GM12878 (cell line): ENCODE measurements at regions not wholly inside any gene's neighbourhood (a gene's known extent, or its start where the extent isn't known, plus 50 kb on each side); places are given as distances from the start of the nearest gene placed in this dataset.
"Not testable (repeated sequence)": the region's sequence is repeated elsewhere in the genome, so short reads cannot be mapped to it uniquely, and the experiment has no call there.

Experiments used
- JUNB ChIP-seq: IDR thresholded peaks from 2 replicates; pipeline ENCODE4 v1.6.1; 2016; ENCODE audit warnings: antibody characterized with exemption, mild to moderate bottlenecking
- POLR2AphosphoS5 ChIP-seq: IDR thresholded peaks from 2 replicates; pipeline ENCODE4 v1.6.1; 2011; ENCODE audit warnings: mild to moderate bottlenecking, low read length, inconsistent platforms
- TF ChIP-seq, protein P1 (sequence below), 3 experiments: IDR thresholded peaks in 2 of 3; conservative IDR thresholded peaks in 1 of 3; 2 replicates each; pipeline ENCODE4 v1.5.1; 2011; ENCODE audit warnings: low read depth in 3 of 3, low read length in 3 of 3, mild to moderate bottlenecking in 3 of 3, control low read depth in 2 of 3, moderate library complexity in 2 of 3, inconsistent platforms in 1 of 3, mixed read lengths in 1 of 3; ENCODE audit not compliant: control insufficient read depth in 2 of 3, insufficient read depth in 1 of 3; ENCODE audit errors: extremely low read depth in 1 of 3

DNA sequence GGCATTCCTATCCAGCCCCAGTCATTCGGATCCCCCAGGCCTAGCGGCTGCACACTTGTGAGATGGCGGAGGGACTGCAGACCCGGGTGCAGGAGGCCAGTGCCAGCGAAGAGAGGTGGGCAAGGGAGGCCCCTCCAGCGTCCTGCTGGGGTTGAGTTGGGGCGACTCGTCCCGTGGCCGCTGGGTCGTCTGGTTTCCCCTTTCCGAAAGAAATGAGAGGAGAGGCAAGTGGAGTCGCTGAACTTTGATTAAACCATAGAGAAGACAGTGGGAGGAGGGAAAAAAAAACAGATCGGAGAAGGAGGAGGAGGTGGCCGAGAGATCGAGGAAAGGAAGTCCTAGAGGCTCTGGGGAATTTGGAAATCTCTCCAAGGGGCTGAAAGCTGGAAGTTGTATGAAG is 465.2 kb upstream of the ZNG1F start:
- TF ChIP-seq POLR2AphosphoS5, JUNB: not testable (repeated sequence)
- TF ChIP-seq, protein P1, sequence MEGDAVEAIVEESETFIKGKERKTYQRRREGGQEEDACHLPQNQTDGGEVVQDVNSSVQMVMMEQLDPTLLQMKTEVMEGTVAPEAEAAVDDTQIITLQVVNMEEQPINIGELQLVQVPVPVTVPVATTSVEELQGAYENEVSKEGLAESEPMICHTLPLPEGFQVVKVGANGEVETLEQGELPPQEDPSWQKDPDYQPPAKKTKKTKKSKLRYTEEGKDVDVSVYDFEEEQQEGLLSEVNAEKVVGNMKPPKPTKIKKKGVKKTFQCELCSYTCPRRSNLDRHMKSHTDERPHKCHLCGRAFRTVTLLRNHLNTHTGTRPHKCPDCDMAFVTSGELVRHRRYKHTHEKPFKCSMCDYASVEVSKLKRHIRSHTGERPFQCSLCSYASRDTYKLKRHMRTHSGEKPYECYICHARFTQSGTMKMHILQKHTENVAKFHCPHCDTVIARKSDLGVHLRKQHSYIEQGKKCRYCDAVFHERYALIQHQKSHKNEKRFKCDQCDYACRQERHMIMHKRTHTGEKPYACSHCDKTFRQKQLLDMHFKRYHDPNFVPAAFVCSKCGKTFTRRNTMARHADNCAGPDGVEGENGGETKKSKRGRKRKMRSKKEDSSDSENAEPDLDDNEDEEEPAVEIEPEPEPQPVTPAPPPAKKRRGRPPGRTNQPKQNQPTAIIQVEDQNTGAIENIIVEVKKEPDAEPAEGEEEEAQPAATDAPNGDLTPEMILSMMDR (IDR thresholded peaks at IDR 0.05 in 2 of 3, conservative IDR thresholded peaks at IDR 0.05 in 1 of 3; ENCODE audit: control insufficient read depth in 2 of 3, extremely low read depth in 1 of 3, insufficient read depth in 1 of 3, low read depth in 3 of 3, low read length in 3 of 3): not testable (repeated sequence)
